IMR-90 (cell line): ENCODE measurements at regions not wholly inside any gene's neighbourhood (a gene's known extent, or its start where the extent isn't known, plus 50 kb on each side); places are given as distances from the start of the nearest gene placed in this dataset.

Experiments
- ATAC-seq: fragments of 200-7000 bp; cut with Tn5 transposase; 2 replicates; pipeline ENCODE4 v1.9.1; 2020; ENCODE audit warnings: low read depth, mild to moderate bottlenecking, moderate library complexity
- BruUV-seq: library from RNA; stranded (reverse); fragments of 400-500 nt; replicated peaks from 2 replicates; lab custom pipeline; 2021; lab: Mats Ljungman, UMichigan
- CTCF ChIA-PET: fragments of 300-600 bp; formaldehyde crosslinking; extraction: SDS; loops from one replicate; lab custom pipeline; 2021; ENCODE audit warnings: antibody characterized with exemption; lab: Yijun Ruan, JAX
- POLR2A ChIA-PET: fragments of 300-600 bp; sonication (Branson Sonifier 250); formaldehyde crosslinking; loops from one replicate; lab custom pipeline; 2022; ENCODE audit warnings: antibody characterized with exemption; ENCODE audit not compliant: unreplicated experiment; lab: Charles Lee
- DNase-seq: peaks from one replicate; pipeline ENCODE4 v3.0.0; 2013
- H2AFZ ChIP-seq: replicated peaks from 2 replicates; pipeline ENCODE3; 2013; ENCODE audit warnings: low read length, mild to moderate bottlenecking; ENCODE audit not compliant: poor library complexity
- H2AK5ac ChIP-seq: 2 replicates; pipeline ENCODE4 v1.6.1; 2013; ENCODE audit warnings: low read depth, low read length, inconsistent platforms
- H2AK9ac ChIP-seq: replicated peaks from 2 replicates; pipeline ENCODE3; 2013; ENCODE audit warnings: mild to moderate bottlenecking, low read depth, low read length, moderate library complexity; ENCODE audit not compliant: poor library complexity
- H2BK120ac ChIP-seq: 2 replicates; pipeline ENCODE4 v1.6.1; 2013; ENCODE audit warnings: low read depth, low read length, inconsistent platforms
- H2BK15ac ChIP-seq: 3 replicates; pipeline ENCODE4 v1.6.1; 2013; ENCODE audit warnings: low read depth, low read length, inconsistent platforms
- H2BK20ac ChIP-seq: 2 replicates; pipeline ENCODE4 v1.6.1; 2013; ENCODE audit warnings: low read depth, mild to moderate bottlenecking, inconsistent platforms, low read length, moderate library complexity
- H2BK5ac ChIP-seq: 2 replicates; pipeline ENCODE4 v1.6.1; 2013; ENCODE audit warnings: mild to moderate bottlenecking, low read depth, low read length, inconsistent platforms; ENCODE audit not compliant: poor library complexity, severe bottlenecking
- H3K14ac ChIP-seq: replicated peaks from 2 replicates; pipeline ENCODE4 v1.6.1; 2013; ENCODE audit warnings: low read depth, low read length, inconsistent platforms
- H3K18ac ChIP-seq: 2 replicates; pipeline ENCODE4 v1.6.1; 2013; ENCODE audit warnings: low read depth, low read length, control low read depth
- H3K23ac ChIP-seq: 2 replicates; pipeline ENCODE4 v1.6.1; 2013; ENCODE audit warnings: low read depth, low read length, inconsistent platforms
- H3K27ac ChIP-seq: 2 replicates; pipeline ENCODE4 v1.5.1; 2013; ENCODE audit warnings: mild to moderate bottlenecking, control low read depth, low read length; ENCODE audit not compliant: insufficient read depth
- H3K27me3 ChIP-seq: 2 replicates; pipeline ENCODE4 v1.6.1; 2013; ENCODE audit warnings: low read length; ENCODE audit not compliant: control insufficient read depth, insufficient read depth
- H3K36me3 ChIP-seq: 2 replicates; pipeline ENCODE4 v1.6.1; 2013; ENCODE audit warnings: low read length, mixed read lengths; ENCODE audit not compliant: control insufficient read depth, insufficient read depth
- H3K4ac ChIP-seq: 2 replicates; pipeline ENCODE4 v1.6.1; 2013; ENCODE audit warnings: low read depth, low read length, inconsistent platforms
- H3K4me1 ChIP-seq: 2 replicates; pipeline ENCODE4 v1.6.1; 2013; ENCODE audit warnings: low read length, mixed read lengths; ENCODE audit not compliant: control insufficient read depth, insufficient read depth
- H3K4me2 ChIP-seq: 2 replicates; pipeline ENCODE4 v1.6.1; 2013; ENCODE audit warnings: low read depth, mild to moderate bottlenecking, control low read depth, low read length, moderate library complexity
- H3K4me3 ChIP-seq: 2 replicates; pipeline ENCODE4 v1.5.1; 2013; ENCODE audit warnings: low read depth, mild to moderate bottlenecking, control low read depth, low read length, moderate library complexity; ENCODE audit not compliant: insufficient read depth
- H3K56ac ChIP-seq: 2 replicates; pipeline ENCODE4 v1.6.1; 2013; ENCODE audit warnings: low read length, inconsistent platforms; ENCODE audit not compliant: insufficient read depth; ENCODE audit errors: extremely low read depth
- H3K79me1 ChIP-seq, 2 experiments: 2 replicates each; pipeline ENCODE4 v1.6.1; 2013; ENCODE audit warnings: low read length in 2 of 2, inconsistent platforms in 1 of 2, low read depth in 1 of 2
- H3K9ac ChIP-seq: 2 replicates; pipeline ENCODE4 v1.6.1; 2013; ENCODE audit warnings: low read depth, low read length, control low read depth
- H3K9me1 ChIP-seq: 2 replicates; pipeline ENCODE4 v1.6.1; 2013; ENCODE audit warnings: low read length, inconsistent platforms; ENCODE audit not compliant: insufficient read depth
- H3K9me3 ChIP-seq: 2 replicates; pipeline ENCODE4 v1.6.1; 2013; ENCODE audit warnings: low read length; ENCODE audit not compliant: control insufficient read depth, insufficient read depth
- H4K20me1 ChIP-seq: 2 replicates; pipeline ENCODE4 v1.6.1; 2013; ENCODE audit warnings: low read length, inconsistent platforms; ENCODE audit not compliant: insufficient read depth
- H4K5ac ChIP-seq: 2 replicates; pipeline ENCODE4 v1.6.1; 2013; ENCODE audit warnings: mild to moderate bottlenecking, low read depth, low read length, control low read depth
- H4K8ac ChIP-seq, 2 experiments: 2 replicates each; pipeline ENCODE4 v1.6.1; 2013; ENCODE audit warnings: low read depth in 2 of 2, low read length in 2 of 2, control low read depth in 1 of 2, inconsistent platforms in 1 of 2
- H4K91ac ChIP-seq: 2 replicates; pipeline ENCODE4 v1.6.1; 2013; ENCODE audit warnings: low read depth, low read length, inconsistent platforms; ENCODE audit not compliant: insufficient read depth
- CEBPB ChIP-seq: IDR thresholded peaks from 2 replicates; pipeline ENCODE4 v1.6.1; 2012; ENCODE audit warnings: low read depth, low read length, improper control_type of control experiment
- CTCF ChIP-seq: conservative IDR thresholded peaks from 2 replicates; pipeline ENCODE4 v1.5.1; 2012; ENCODE audit warnings: mild to moderate bottlenecking, low read depth, low read length, improper control_type of control experiment
- FOS ChIP-seq: fragments of 150-350 bp; IDR thresholded peaks from 2 replicates; pipeline ENCODE4 v1.6.1; 2016; ENCODE audit warnings: low read depth, low read length
- MAFK ChIP-seq: IDR thresholded peaks from 2 replicates; pipeline ENCODE4 v1.6.1; 2012; ENCODE audit warnings: low read depth, low read length, improper control_type of control experiment
- RAD21 ChIP-seq: IDR thresholded peaks from 2 replicates; pipeline ENCODE4 v1.6.1; 2012; ENCODE audit warnings: low read length, improper control_type of control experiment
- SMC3 ChIP-seq: fragments of 150-350 bp; IDR thresholded peaks from 2 replicates; pipeline ENCODE4 v1.6.1; 2016; ENCODE audit warnings: low read depth, mild to moderate bottlenecking, antibody characterized with exemption, low read length, moderate library complexity
- WGBS, 2 experiments: methylation state at CpG; one replicate each; pipeline versions ENCODE4 v1.1.5 to v1.1.7; 2013; ENCODE audit warnings: missing lambda C conversion rate in 2 of 2; ENCODE audit not compliant: insufficient read length in 1 of 2; ENCODE audit errors: extremely low coverage in 2 of 2; 5-methylcytosine and 5-hydroxymethylcytosine counted together
- dilution Hi-C: fragments of 300-500 bp; cut with HindIII; formaldehyde crosslinking; loops from one replicate; pipeline ENCODE4 v1.14.3; 2018; ENCODE audit warnings: low sequenced_read_pairs; ENCODE audit not compliant: unreplicated experiment
- in situ Hi-C: fragments of 300-500 bp; cut with MboI; formaldehyde crosslinking; loops from 3 replicates; pipeline ENCODE4 v1.14.3; 2019; ENCODE audit warnings: low sequenced_read_pairs, inconsistent platforms, mixed read lengths
- intact Hi-C: fragments of 100-400 bp; cut with micrococcal nuclease; formaldehyde crosslinking; loops from 2 replicates; pipeline ENCODE4 v1.10.0; 2022

GRCh38 chrX:95056901-95057300, 1382.9 kb downstream of the FAM133A start:
- in situ Hi-C loops (no loop called here), dilution Hi-C loops (no loop called here), intact Hi-C loops (no loop called here)
- H3K27ac ChIP-seq = no peak overlapping the region
- no peak overlapping the region for H3K4me2 ChIP-seq
- no peak overlapping the region for H3K9ac ChIP-seq
- no peaks in the 10 kb centered on the region for H3K79me1 ChIP-seq
- H3K18ac ChIP-seq = no peak overlapping the region
- no peak overlapping the region for H3K4ac ChIP-seq
- no peak overlapping the region for H3K14ac ChIP-seq
- DNase-seq (peak; percentile 4), ATAC-seq (no peak)
- no peaks in the 10 kb centered on the region for H4K20me1 ChIP-seq
- H2BK20ac ChIP-seq = no peak overlapping the region
- ChIA-PET POLR2A (no interaction called here), CTCF (no interaction called here)
- no peak overlapping the region for H4K91ac ChIP-seq
- H4K5ac ChIP-seq = no peak overlapping the region
- no peaks in the 10 kb centered on the region; the same call in 1 of the 2 replicates for H3K27me3 ChIP-seq
- no peaks in the 10 kb centered on the region for H3K9me1 ChIP-seq
- H3K9me3 ChIP-seq = no peaks in the 10 kb centered on the region
- no CpG with 5 or more reads among the region's 4 CpGs for WGBS, 2 experiments
- no peak overlapping the region for H3K23ac ChIP-seq
- no peaks in the 10 kb centered on the region for H3K4me1 ChIP-seq
- no peak overlapping the region for H3K56ac ChIP-seq
- TF ChIP-seq RAD21 (peak; percentile 36; the same call in 1 of the 2 replicates), CEBPB (no peak), CTCF (peak; percentile 33), MAFK (no peak), FOS (no peak), SMC3 (no peak)
- H2BK120ac ChIP-seq = no peak overlapping the region
- H3K4me3 ChIP-seq = no peak overlapping the region
- no peak overlapping the region for H2BK15ac ChIP-seq
- BruUV-seq = no TSS peak
- H4K8ac ChIP-seq = no peak overlapping the region
- H2AK5ac ChIP-seq = no peak overlapping the region
- H3K36me3 ChIP-seq = no peaks in the 10 kb centered on the region
- no peak overlapping the region for H2BK5ac ChIP-seq
- H2AFZ ChIP-seq = no peak overlapping the region
- H2AK9ac ChIP-seq = no peak overlapping the region
